ENCODE measurements at regions not wholly inside any gene's neighbourhood (a gene's known extent, or its start where the extent isn't known, plus 50 kb on each side); places are given as distances from the start of the nearest gene placed in this dataset.

- TF ChIP-seq ZNF600 (tag by site-specific recombination; IDR thresholded peaks at IDR 0.05) (no peak), ZBTB7A (tag by site-specific recombination; IDR thresholded peaks at IDR 0.05; ENCODE audit: low read depth) (no peak), ZNF121 (tag by site-specific recombination; IDR thresholded peaks at IDR 0.05) (no peak), ZBTB6 (tag by site-specific recombination; IDR thresholded peaks at IDR 0.05) (no peak), CTCF (tag by site-specific recombination; IDR thresholded peaks at IDR 0.05) (no peak), MZF1 (tag by site-specific recombination; IDR thresholded peaks at IDR 0.05; ENCODE audit: borderline replicate concordance) (no peak), ZNF24 (tag by site-specific recombination; IDR thresholded peaks at IDR 0.05) (no peak), ZNF704 (tag by site-specific recombination; IDR thresholded peaks at IDR 0.05) (no peak), ZFP3 (tag by site-specific recombination; IDR thresholded peaks at IDR 0.05; ENCODE audit: low read depth) (no peak), TCF7L2 (IDR thresholded peaks at IDR 0.05; ENCODE audit: borderline replicate concordance, low read depth, low read length) (no peak), ZBTB49 (tag by site-specific recombination; IDR thresholded peaks at IDR 0.05; ENCODE audit: low read depth) (no peak), ZNF473 (tag by site-specific recombination; IDR thresholded peaks at IDR 0.05) (no peak)
These were observed 72.9 kb upstream of the ATP10A start for GRCh38 chr15:25936004-25936403.

Data from HEK293 (cell line).